ENCODE measurements at regions not wholly inside any gene's neighbourhood (a gene's known extent, or its start where the extent isn't known, plus 50 kb on each side); places are given as distances from the start of the nearest gene placed in this dataset.

GRCh38 chr11:15750535-15751308 is 605.6 kb downstream of the SOX6 start:
- FAIRE-seq, result no peak
- DNase-seq (ENCODE audit: low spot score in 2 of 2), result no peak

GRCh38 chr11:15754221-15754620 is 602.1 kb downstream of the SOX6 start:
- FAIRE-seq, result no peak
- no peak for DNase-seq (ENCODE audit: low spot score in 2 of 2)

GRCh38 chr11:15757048-15757698 is 599.2 kb downstream of the SOX6 start:
- FAIRE-seq (no peak), DNase-seq (ENCODE audit: low spot score in 2 of 2) (no peak)

- no peak for FAIRE-seq
- no peak for DNase-seq (ENCODE audit: low spot score in 2 of 2)
Measured at GRCh38 chr11:15758857-15759465, 597.4 kb downstream of the SOX6 start.

GRCh38 chr11:15761235-15761634 is 595.1 kb downstream of the SOX6 start:
- DNase-seq (ENCODE audit: low spot score in 2 of 2) (no peak), FAIRE-seq (no peak)

GRCh38 chr11:15764326-15764725 is 592.0 kb downstream of the SOX6 start:
- DNase-seq (ENCODE audit: low spot score in 2 of 2), result no peak
- FAIRE-seq, result no peak

GRCh38 chr11:15764948-15765347 is 591.4 kb downstream of the SOX6 start:
- FAIRE-seq, result no peak

GRCh38 chr11:15765530-15765929 is 590.8 kb downstream of the SOX6 start:
- DNase-seq (ENCODE audit: low spot score in 2 of 2), result no peak
- no peak for FAIRE-seq

More at GRCh38 chr11:15764948-15765347, 591.4 kb downstream of the SOX6 start:
- no peak for DNase-seq (ENCODE audit: low spot score in 2 of 2)

- FAIRE-seq (no peak), DNase-seq (ENCODE audit: low spot score in 2 of 2) (no peak)
Measured at GRCh38 chr11:15768321-15768720, 588.0 kb downstream of the SOX6 start.

GRCh38 chr11:15769203-15769602 is 587.1 kb downstream of the SOX6 start:
- FAIRE-seq, result no peak
- no peak for DNase-seq (ENCODE audit: low spot score in 2 of 2)

- DNase-seq (ENCODE audit: low spot score in 2 of 2) (no peak), FAIRE-seq (no peak)
Measured at GRCh38 chr11:15770798-15771414, 585.4 kb downstream of the SOX6 start.

GRCh38 chr11:15772547-15772946 is 583.8 kb downstream of the SOX6 start:
- DNase-seq (ENCODE audit: low spot score in 2 of 2), result no peak
- FAIRE-seq, result no peak

GRCh38 chr11:15772981-15773380 is 583.4 kb downstream of the SOX6 start:
- no peak for FAIRE-seq
- DNase-seq (ENCODE audit: low spot score in 2 of 2), result no peak

GRCh38 chr11:15773476-15774387 is 582.6 kb downstream of the SOX6 start:
- no peak for DNase-seq (ENCODE audit: low spot score in 2 of 2)
- FAIRE-seq, result no peak

GRCh38 chr11:15774388-15774939 is 581.9 kb downstream of the SOX6 start:
- DNase-seq (ENCODE audit: low spot score in 2 of 2) (no peak), FAIRE-seq (no peak)

- FAIRE-seq, result no peak
- no peak for DNase-seq (ENCODE audit: low spot score in 2 of 2)
Measured at GRCh38 chr11:15775015-15775541, 581.3 kb downstream of the SOX6 start.

GRCh38 chr11:15775797-15776196 is 580.5 kb downstream of the SOX6 start:
- DNase-seq (ENCODE audit: low spot score in 2 of 2), result no peak
- no peak for FAIRE-seq

GRCh38 chr11:15776366-15776765 is 580.0 kb downstream of the SOX6 start:
- DNase-seq (ENCODE audit: low spot score in 2 of 2), result no peak
- no peak for FAIRE-seq

GRCh38 chr11:15779518-15779917 is 576.8 kb downstream of the SOX6 start:
- FAIRE-seq (no peak), DNase-seq (ENCODE audit: low spot score in 2 of 2) (no peak)

- no peak for FAIRE-seq
- DNase-seq (ENCODE audit: low spot score in 2 of 2), result no peak
Measured at GRCh38 chr11:15780382-15780781, 576.0 kb downstream of the SOX6 start.
